ENCODE measurements at regions not wholly inside any gene's neighbourhood (a gene's known extent, or its start where the extent isn't known, plus 50 kb on each side); places are given as distances from the start of the nearest gene placed in this dataset.
"Not testable (repeated sequence)": the region's sequence is repeated elsewhere in the genome, so short reads cannot be mapped to it uniquely, and the experiment has no call there.

DNA sequence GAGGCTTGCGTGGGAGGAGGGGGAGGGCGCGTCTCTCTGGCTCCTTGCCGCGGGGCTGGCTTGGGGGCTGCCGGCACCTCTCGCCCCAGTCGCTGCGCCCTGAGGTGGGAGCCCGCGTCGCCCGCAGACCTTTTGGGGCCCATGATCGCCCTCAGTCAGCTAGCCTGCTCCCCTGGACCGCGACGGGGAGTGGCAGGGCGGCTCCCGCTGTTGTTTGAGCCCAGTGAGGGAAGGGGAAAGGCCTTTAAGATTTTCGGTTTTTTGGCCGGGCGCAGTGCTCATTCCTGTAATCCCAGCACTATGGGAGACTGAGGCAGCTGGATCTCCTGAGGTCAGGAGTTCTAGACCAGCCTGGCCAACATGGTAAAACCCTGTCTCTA is 62.4 kb upstream of the GOLGA6L4 start:
- not testable (repeated sequence) for H3K9ac ChIP-seq (ENCODE audit: low read length); H3K36me3 ChIP-seq (ENCODE audit: control insufficient read depth, insufficient read depth, low read length); H3K27ac ChIP-seq (ENCODE audit: low read depth, low read length); H3K9me3 ChIP-seq (ENCODE audit: control insufficient read depth, insufficient read depth, low read depth, low read length); H3K27me3 ChIP-seq (ENCODE audit: control insufficient read depth, insufficient read depth, low read length); H3K4me1 ChIP-seq (ENCODE audit: control insufficient read depth, insufficient read depth, low read length)
- H3K4me3 ChIP-seq (ENCODE audit: low read depth, low read length): peak overlapping the region; percentile 49
